WTC11 (cell line): ENCODE measurements at regions not wholly inside any gene's neighbourhood (a gene's known extent, or its start where the extent isn't known, plus 50 kb on each side); places are given as distances from the start of the nearest gene placed in this dataset.

Source experiments
- ATAC-seq: fragments of 200-7000 bp; cut with Tn5 transposase; 2 replicates; pipeline ENCODE4 v1.10.0; 2021; ENCODE audit warnings: mild to moderate bottlenecking, moderate library complexity
- CTCF ChIA-PET: fragments of 300-600 bp; sonication (Branson Sonifier 250); formaldehyde crosslinking; loops from one replicate; lab custom pipeline; 2021; ENCODE audit warnings: antibody characterized with exemption; lab: Charles Lee
- POLR2A ChIA-PET: fragments of 350-600 bp; sonication (Branson Sonifier 250); formaldehyde crosslinking; loops from one replicate; lab custom pipeline; 2021; ENCODE audit warnings: antibody characterized with exemption; lab: Charles Lee
- DNase-seq: peaks from one replicate; pipeline ENCODE4 v3.0.0; 2021; ENCODE audit warnings: low spot score
- H3K27ac Mint-ChIP-seq: 2 replicates; pipeline ENCODE4 v1.8.0; 2021; ENCODE audit warnings: mixed read lengths
- H3K27me3 Mint-ChIP-seq: 2 replicates; pipeline ENCODE4 v1.8.0; 2021; ENCODE audit warnings: low read depth, mild to moderate bottlenecking, moderate library complexity, mixed read lengths
- H3K36me3 Mint-ChIP-seq: 2 replicates; pipeline ENCODE4 v1.8.0; 2021; ENCODE audit warnings: mixed read lengths
- H3K4me1 Mint-ChIP-seq: 2 replicates; pipeline ENCODE4 v1.8.0; 2022; ENCODE audit warnings: mixed read lengths
- H3K4me3 Mint-ChIP-seq: 2 replicates; pipeline ENCODE4 v1.8.0; 2021; ENCODE audit warnings: mild to moderate bottlenecking, moderate library complexity, mixed read lengths
- H3K9me3 Mint-ChIP-seq: 2 replicates; pipeline ENCODE4 v1.8.0; 2021; ENCODE audit warnings: mixed read lengths
- CBFB ChIP-seq: sonication (generic); formaldehyde crosslinking; IDR thresholded peaks from 2 replicates; pipeline ENCODE4 v1.8.1; 2022; ENCODE audit warnings: mild to moderate bottlenecking, low read depth, missing genetic modification reagents
- CDX4 ChIP-seq: fragments of 250-450 bp; sonication (Bioruptor Pico); IDR thresholded peaks from 2 replicates; pipeline ENCODE4 v1.9.0; 2021; ENCODE audit warnings: moderate library complexity, mild to moderate bottlenecking, inconsistent platforms, borderline replicate concordance
- ERG ChIP-seq: fragments of 250-450 bp; sonication (Bioruptor Pico); IDR thresholded peaks from 2 replicates; pipeline ENCODE4 v1.8.0; 2021; ENCODE audit warnings: mild to moderate bottlenecking
- ESRRA ChIP-seq: sonication (generic); formaldehyde crosslinking; IDR thresholded peaks from 2 replicates; pipeline ENCODE4 v1.8.1; 2022; ENCODE audit warnings: mild to moderate bottlenecking, missing genetic modification reagents, borderline replicate concordance
- FOXP1 ChIP-seq: sonication (generic); formaldehyde crosslinking; IDR thresholded peaks from 2 replicates; pipeline ENCODE4 v1.8.0; 2022; ENCODE audit warnings: missing genetic modification reagents, mild to moderate bottlenecking, moderate library complexity, borderline replicate concordance
- GTF2I ChIP-seq: fragments of 250-450 bp; sonication (Bioruptor Pico); conservative IDR thresholded peaks from 2 replicates; pipeline ENCODE4 v1.4.0; 2021; ENCODE audit warnings: mild to moderate bottlenecking
- HMGXB4 ChIP-seq: sonication (generic); formaldehyde crosslinking; IDR thresholded peaks from 2 replicates; pipeline ENCODE4 v1.8.1; 2023; ENCODE audit warnings: mild to moderate bottlenecking, moderate library complexity, missing genetic modification reagents
- IRF2 ChIP-seq: sonication (generic); formaldehyde crosslinking; IDR thresholded peaks from 2 replicates; pipeline ENCODE4 v1.8.0; 2022; ENCODE audit warnings: low read depth, missing genetic modification reagents, borderline replicate concordance
- MLX ChIP-seq: sonication (generic); formaldehyde crosslinking; IDR thresholded peaks from 2 replicates; pipeline ENCODE4 v1.8.1; 2023; ENCODE audit warnings: mild to moderate bottlenecking, missing genetic modification reagents, moderate library complexity
- NFATC4 ChIP-seq: fragments of 250-450 bp; sonication (Bioruptor Pico); IDR thresholded peaks from 2 replicates; pipeline ENCODE4 v1.9.0; 2021; ENCODE audit warnings: mild to moderate bottlenecking
- PRRX2 ChIP-seq: fragments of 250-450 bp; sonication (Bioruptor Pico); IDR thresholded peaks from 2 replicates; pipeline ENCODE4 v1.8.0; 2021; ENCODE audit warnings: mild to moderate bottlenecking
- RORB ChIP-seq: fragments of 250-450 bp; sonication (Bioruptor Pico); IDR thresholded peaks from 2 replicates; pipeline ENCODE4 v1.9.0; 2021; ENCODE audit warnings: mild to moderate bottlenecking
- SMAD3 ChIP-seq: sonication (generic); formaldehyde crosslinking; IDR thresholded peaks from 2 replicates; pipeline ENCODE4 v1.8.0; 2022; ENCODE audit warnings: missing genetic modification reagents, mild to moderate bottlenecking, borderline replicate concordance
- SOX15 ChIP-seq: fragments of 250-450 bp; sonication (Bioruptor Pico); IDR thresholded peaks from 2 replicates; pipeline ENCODE4 v1.9.0; 2021; ENCODE audit warnings: mild to moderate bottlenecking
- ZBTB21 ChIP-seq: sonication (generic); formaldehyde crosslinking; IDR thresholded peaks from 2 replicates; pipeline ENCODE4 v1.8.1; 2023; ENCODE audit warnings: mild to moderate bottlenecking, missing genetic modification reagents, borderline replicate concordance
- ZNF121 ChIP-seq: sonication (generic); formaldehyde crosslinking; IDR thresholded peaks from 2 replicates; pipeline ENCODE4 v1.8.0; 2023; ENCODE audit warnings: missing genetic modification reagents
- ZNF232 ChIP-seq: sonication (generic); formaldehyde crosslinking; IDR thresholded peaks from 2 replicates; pipeline ENCODE4 v1.8.0; 2022; ENCODE audit warnings: mild to moderate bottlenecking, missing genetic modification reagents
- ZNF512 ChIP-seq: sonication (generic); formaldehyde crosslinking; IDR thresholded peaks from 2 replicates; pipeline ENCODE4 v1.8.1; 2022; ENCODE audit warnings: missing genetic modification reagents, borderline replicate concordance

GRCh38 chr6:4368649-4369048 is 233.3 kb upstream of the ECI2 start (continued):
- no peak for TF ChIP-seq ESRRA (CRISPR knock-in tag)

GRCh38 chr6:4367643-4368042 is 232.3 kb upstream of the ECI2 start:
- TF ChIP-seq FOXP1 (CRISPR knock-in tag) (no peak), ZBTB21 (CRISPR knock-in tag) (no peak), MLX (CRISPR knock-in tag) (no peak), ZNF512 (no peak), IRF2 (CRISPR knock-in tag) (no peak), ERG (no peak), RORB (no peak), ZNF232 (CRISPR knock-in tag) (no peak)
- peaks cover 3% of the 10 kb centered on the region; the same call in 1 of the 2 replicates for H3K27me3 Mint-ChIP-seq
- peaks cover 12% of the 10 kb centered on the region for H3K4me1 Mint-ChIP-seq
- DNase-seq (no peak), ATAC-seq (no peak)
- H3K4me3 Mint-ChIP-seq = no peak overlapping the region
- no peak overlapping the region for H3K27ac Mint-ChIP-seq
- peaks cover 11% of the 10 kb centered on the region; the same call in 1 of the 2 replicates for H3K9me3 Mint-ChIP-seq
- ChIA-PET CTCF (no interaction called here), POLR2A (no interaction called here)
- H3K36me3 Mint-ChIP-seq = no peaks in the 10 kb centered on the region

GRCh38 chr6:4366635-4367395 is 231.4 kb upstream of the ECI2 start:
- no peak overlapping the region for H3K4me3 Mint-ChIP-seq
- no peak for DNase-seq
- POLR2A ChIA-PET = no interaction called here
- TF ChIP-seq SMAD3 (CRISPR knock-in tag) (no peak), ZNF121 (no peak), SOX15 (CRISPR knock-in tag) (no peak), NFATC4 (CRISPR knock-in tag) (no peak), CBFB (no peak), PRRX2 (CRISPR knock-in tag) (no peak), CDX4 (no peak)
- no peak overlapping the region for H3K27ac Mint-ChIP-seq
- CTCF ChIA-PET = no interaction called here
- H3K9me3 Mint-ChIP-seq = peaks cover 11% of the 10 kb centered on the region; the same call in 1 of the 2 replicates
- no peaks in the 10 kb centered on the region for H3K36me3 Mint-ChIP-seq
- peaks cover 12% of the 10 kb centered on the region for H3K4me1 Mint-ChIP-seq
- H3K27me3 Mint-ChIP-seq = peaks cover 3% of the 10 kb centered on the region; the same call in 1 of the 2 replicates
- ATAC-seq = no peak

GRCh38 chr6:4365686-4366085 is 230.3 kb upstream of the ECI2 start:
- Mint-ChIP-seq H3K27me3 (peaks cover 3% of the 10 kb centered on the region; the same call in 1 of the 2 replicates), H3K36me3 (no peaks in the 10 kb centered on the region), H3K4me1 (peaks cover 12% of the 10 kb centered on the region), H3K27ac (no peak overlapping the region), H3K9me3 (peaks cover 11% of the 10 kb centered on the region; the same call in 1 of the 2 replicates), H3K4me3 (no peak overlapping the region)
- ChIA-PET POLR2A (no interaction called here), CTCF (no interaction called here)
- DNase-seq = no peak
- no peak for ATAC-seq
- TF ChIP-seq GTF2I (CRISPR knock-in tag) (no peak), HMGXB4 (no peak), ERG (no peak), ZNF512 (no peak)
